ENCODE measurements at regions not wholly inside any gene's neighbourhood (a gene's known extent, or its start where the extent isn't known, plus 50 kb on each side); places are given as distances from the start of the nearest gene placed in this dataset.
"Not testable (repeated sequence)": the region's sequence is repeated elsewhere in the genome, so short reads cannot be mapped to it uniquely, and the experiment has no call there.

GRCh38 chr4:137942015-137942515, 300.1 kb downstream of the SLC7A11 start:
- TF ChIP-seq FOXP1 (CRISPR knock-in tag; IDR thresholded peaks at IDR 0.05; ENCODE audit: borderline replicate concordance); CTCF (IDR thresholded peaks at IDR 0.05); STAT6 (CRISPR knock-in tag; conservative IDR thresholded peaks at IDR 0.05; ENCODE audit: low read depth); USF2 (CRISPR knock-in tag; IDR thresholded peaks at IDR 0.05); ATF6 (CRISPR knock-in tag; IDR thresholded peaks at IDR 0.05): not testable (repeated sequence)
